A549 (cell line): ENCODE measurements at regions not wholly inside any gene's neighbourhood (a gene's known extent, or its start where the extent isn't known, plus 50 kb on each side); places are given as distances from the start of the nearest gene placed in this dataset.
"Not testable (repeated sequence)": the region's sequence is repeated elsewhere in the genome, so short reads cannot be mapped to it uniquely, and the experiment has no call there.

Experiments used
- ATAC-seq, 2 experiments: fragments of 200-7000 bp in 1 of 2; fragments of >200 bp in 1 of 2; cut with Nextera tagmentation in 1 of 2; cut with Tn5 transposase in 1 of 2; 3 replicates each; pipeline versions ENCODE4 v1.8.0 to v1.9.1; 2018 to 2020; ENCODE audit warnings: mild to moderate bottlenecking in 1 of 2, moderate library complexity in 1 of 2
- CTCF ChIA-PET: fragments of 300-600 bp; sonication (Branson Sonifier 250); formaldehyde crosslinking; extraction: SDS; loops from one replicate; lab custom pipeline; 2021; ENCODE audit warnings: antibody characterized with exemption, inconsistent platforms; lab: Yijun Ruan, JAX
- POLR2A ChIA-PET: fragments of 350-600 bp; formaldehyde crosslinking; extraction: SDS; loops from one replicate; lab custom pipeline; 2021; ENCODE audit warnings: antibody characterized with exemption, inconsistent platforms; lab: Yijun Ruan, JAX
- DNase-seq, 2 experiments: peaks; one replicate each; pipeline versions ENCODE4 v3.0.0 to v3.0.0-alpha.2; 2011 to 2016; ENCODE audit warnings: low read depth in 1 of 2, low spot score in 1 of 2
- FAIRE-seq: peaks from 2 replicates; lab custom pipeline; 2011; peaks lifted over from hg19 to GRCh38; lab: Jason Lieb, UNC
- H3K27ac ChIP-seq, 2 experiments: fragments of >200 bp; sonication (Bioruptor Twin); formaldehyde crosslinking; 3 replicates each; pipeline ENCODE4 v1.5.1; 2016 to 2017
- H3K4me1 ChIP-seq: fragments of >200 bp; sonication (Bioruptor Twin); formaldehyde crosslinking; 3 replicates; pipeline ENCODE4 v1.6.1; 2016
- H3K4me2 ChIP-seq: fragments of >200 bp; sonication (Bioruptor Twin); formaldehyde crosslinking; 3 replicates; pipeline ENCODE4 v1.6.1; 2016
- H3K4me3 ChIP-seq: fragments of >200 bp; sonication (Bioruptor Twin); formaldehyde crosslinking; 3 replicates; pipeline ENCODE4 v1.5.1; 2016
- H3K9me3 ChIP-seq: fragments of >200 bp; sonication (Bioruptor Twin); formaldehyde crosslinking; 3 replicates; pipeline ENCODE4 v1.6.1; 2016
- BHLHE40 ChIP-seq: IDR thresholded peaks from 2 replicates; pipeline ENCODE4 v1.6.1; 2012; ENCODE audit warnings: low read depth, low read length, inconsistent platforms
- E2F6 ChIP-seq: IDR thresholded peaks from 2 replicates; pipeline ENCODE4 v1.6.1; 2012; ENCODE audit warnings: low read depth, borderline replicate concordance
- EHMT2 ChIP-seq: fragments of 200-600 bp; sonication (generic); IDR thresholded peaks from 2 replicates; pipeline ENCODE4 v1.6.1; 2016; ENCODE audit warnings: antibody characterized with exemption, low read depth, mild to moderate bottlenecking, moderate library complexity
- EP300 ChIP-seq, 2 experiments: fragments of >200 bp; sonication (Bioruptor Twin); formaldehyde crosslinking; IDR thresholded peaks; 2 replicates in 1 of 2; 3 replicates in 1 of 2; pipeline ENCODE4 v1.6.1; 2016 to 2017
- FOSB ChIP-seq: fragments of 250-450 bp; sonication (Bioruptor Pico); IDR thresholded peaks from 2 replicates; pipeline ENCODE4 v1.5.0; 2020; ENCODE audit warnings: mild to moderate bottlenecking, moderate library complexity
- FOSL2 ChIP-seq, 2 experiments: fragments of 450-650 bp in 1 of 2; fragments of >200 bp in 1 of 2; sonication (Bioruptor Twin) in 1 of 2; formaldehyde crosslinking; IDR thresholded peaks; 2 replicates each; pipeline versions ENCODE4 v1.5.0 to v1.6.1; 2016 to 2020; ENCODE audit warnings: mild to moderate bottlenecking in 1 of 2, moderate library complexity in 1 of 2
- HDAC2 ChIP-seq: fragments of 200-600 bp; sonication (generic); IDR thresholded peaks from 2 replicates; pipeline ENCODE4 v1.6.1; 2016
- HEYL ChIP-seq: fragments of 250-450 bp; sonication (Bioruptor Pico); IDR thresholded peaks from 2 replicates; pipeline ENCODE4 v1.8.0; 2021; ENCODE audit warnings: mild to moderate bottlenecking, moderate library complexity
- KDM5A ChIP-seq: fragments of 200-600 bp; sonication (generic); IDR thresholded peaks from 2 replicates; pipeline ENCODE4 v1.6.1; 2016; ENCODE audit warnings: antibody characterized with exemption, mild to moderate bottlenecking
- MAX ChIP-seq: IDR thresholded peaks from 2 replicates; pipeline ENCODE4 v1.6.1; 2012
- MAZ ChIP-seq: fragments of 150-350 bp; IDR thresholded peaks from 2 replicates; pipeline ENCODE4 v1.6.1; 2014; ENCODE audit warnings: antibody characterized with exemption, low read depth, low read length, borderline replicate concordance
- MYC ChIP-seq: IDR thresholded peaks from 2 replicates; pipeline ENCODE4 v1.6.1; 2012; ENCODE audit warnings: mild to moderate bottlenecking, inconsistent platforms, low read length, improper control_type of control experiment, borderline replicate concordance
- NFE2L2 ChIP-seq: fragments of 150-350 bp; conservative IDR thresholded peaks from 2 replicates; pipeline ENCODE4 v1.6.1; 2014; ENCODE audit warnings: low read length
- RAD21 ChIP-seq, 2 experiments: fragments of >200 bp in 1 of 2; sonication (Bioruptor Twin) in 1 of 2; formaldehyde crosslinking in 1 of 2; IDR thresholded peaks in 1 of 2; conservative IDR thresholded peaks in 1 of 2; 2 replicates in 1 of 2; 3 replicates in 1 of 2; pipeline ENCODE4 v1.6.1; 2012 to 2018; ENCODE audit warnings: inconsistent platforms in 1 of 2
- REST ChIP-seq: fragments of 200-600 bp; sonication (generic); IDR thresholded peaks from 2 replicates; pipeline ENCODE4 v1.6.1; 2016; ENCODE audit warnings: antibody characterized with exemption, mild to moderate bottlenecking, moderate library complexity
- TFCP2L1 ChIP-seq: fragments of 250-450 bp; sonication (Bioruptor Pico); IDR thresholded peaks from 2 replicates; pipeline ENCODE4 v1.5.0; 2021; ENCODE audit warnings: mild to moderate bottlenecking
- ZFP36 ChIP-seq: fragments of 450-650 bp; IDR thresholded peaks from 2 replicates; pipeline ENCODE4 v1.6.1; 2014; ENCODE audit warnings: borderline replicate concordance; ENCODE audit not compliant: partially characterized antibody
- ZSCAN20 ChIP-seq: fragments of 250-450 bp; sonication (Bioruptor Pico); IDR thresholded peaks from 2 replicates; pipeline ENCODE4 v1.8.0; 2022; ENCODE audit warnings: mild to moderate bottlenecking, moderate library complexity
- WGBS: methylation state at CpG from one replicate; pipeline ENCODE4 v1.1.6; 2017; ENCODE audit errors: missing lambda C conversion rate; 5-methylcytosine and 5-hydroxymethylcytosine counted together
- TF ChIP-seq, protein P1 (sequence below): fragments of >200 bp; sonication (Bioruptor Twin); formaldehyde crosslinking; IDR thresholded peaks from 3 replicates; pipeline ENCODE4 v1.5.1; 2016
- TF ChIP-seq, protein P2 (sequence below): fragments of 250-450 bp; sonication (Bioruptor Pico); IDR thresholded peaks from 2 replicates; pipeline ENCODE4 v1.5.0; 2021; ENCODE audit warnings: mild to moderate bottlenecking, moderate library complexity, borderline replicate concordance

GRCh38 chr11:109677231-109677630 is 255.2 kb downstream of the C11orf87 start:
- no peak overlapping the region for H3K4me3 ChIP-seq
- CTCF ChIA-PET: no interaction called here
- no peak for FAIRE-seq

GRCh38 chr11:109677876-109678275 is 255.9 kb downstream of the C11orf87 start:
- no peak for ATAC-seq
- FAIRE-seq: no peak
- Histone ChIP-seq H3K4me2 (no peak overlapping the region), H3K27ac (no peak overlapping the region), H3K4me1 (no peaks in the 10 kb centered on the region), H3K9me3 (no peaks in the 10 kb centered on the region), H3K4me3 (no peak overlapping the region)
- TF ChIP-seq RAD21 (conservative IDR thresholded peaks at IDR 0.05 in 1 of 2, IDR thresholded peaks at IDR 0.05 in 1 of 2) (no peak), E2F6 (no peak), EP300 (IDR thresholded peaks at IDR 0.05) (no peak), BHLHE40 (no peak), MAX (no peak), REST (no peak), FOSL2 (IDR thresholded peaks at IDR 0.05) (no peak), FOSL2 (CRISPR knock-in tag; IDR thresholded peaks at IDR 0.05) (no peak), HDAC2 (no peak)
- TF ChIP-seq, protein P1, sequence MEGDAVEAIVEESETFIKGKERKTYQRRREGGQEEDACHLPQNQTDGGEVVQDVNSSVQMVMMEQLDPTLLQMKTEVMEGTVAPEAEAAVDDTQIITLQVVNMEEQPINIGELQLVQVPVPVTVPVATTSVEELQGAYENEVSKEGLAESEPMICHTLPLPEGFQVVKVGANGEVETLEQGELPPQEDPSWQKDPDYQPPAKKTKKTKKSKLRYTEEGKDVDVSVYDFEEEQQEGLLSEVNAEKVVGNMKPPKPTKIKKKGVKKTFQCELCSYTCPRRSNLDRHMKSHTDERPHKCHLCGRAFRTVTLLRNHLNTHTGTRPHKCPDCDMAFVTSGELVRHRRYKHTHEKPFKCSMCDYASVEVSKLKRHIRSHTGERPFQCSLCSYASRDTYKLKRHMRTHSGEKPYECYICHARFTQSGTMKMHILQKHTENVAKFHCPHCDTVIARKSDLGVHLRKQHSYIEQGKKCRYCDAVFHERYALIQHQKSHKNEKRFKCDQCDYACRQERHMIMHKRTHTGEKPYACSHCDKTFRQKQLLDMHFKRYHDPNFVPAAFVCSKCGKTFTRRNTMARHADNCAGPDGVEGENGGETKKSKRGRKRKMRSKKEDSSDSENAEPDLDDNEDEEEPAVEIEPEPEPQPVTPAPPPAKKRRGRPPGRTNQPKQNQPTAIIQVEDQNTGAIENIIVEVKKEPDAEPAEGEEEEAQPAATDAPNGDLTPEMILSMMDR: no peak
- CTCF ChIA-PET: no interaction called here
- POLR2A ChIA-PET: no interaction called here
- DNase-seq: no peak

More at GRCh38 chr11:109677231-109677630, 255.2 kb downstream of the C11orf87 start:
- POLR2A ChIA-PET: no interaction called here
- H3K4me2 ChIP-seq: no peak overlapping the region
- no peaks in the 10 kb centered on the region for H3K4me1 ChIP-seq
- H3K9me3 ChIP-seq: no peaks in the 10 kb centered on the region
- no peak overlapping the region for H3K27ac ChIP-seq
- ATAC-seq (no peak), DNase-seq (no peak)
- no peak for TF ChIP-seq FOSB
- TF ChIP-seq, protein P2, sequence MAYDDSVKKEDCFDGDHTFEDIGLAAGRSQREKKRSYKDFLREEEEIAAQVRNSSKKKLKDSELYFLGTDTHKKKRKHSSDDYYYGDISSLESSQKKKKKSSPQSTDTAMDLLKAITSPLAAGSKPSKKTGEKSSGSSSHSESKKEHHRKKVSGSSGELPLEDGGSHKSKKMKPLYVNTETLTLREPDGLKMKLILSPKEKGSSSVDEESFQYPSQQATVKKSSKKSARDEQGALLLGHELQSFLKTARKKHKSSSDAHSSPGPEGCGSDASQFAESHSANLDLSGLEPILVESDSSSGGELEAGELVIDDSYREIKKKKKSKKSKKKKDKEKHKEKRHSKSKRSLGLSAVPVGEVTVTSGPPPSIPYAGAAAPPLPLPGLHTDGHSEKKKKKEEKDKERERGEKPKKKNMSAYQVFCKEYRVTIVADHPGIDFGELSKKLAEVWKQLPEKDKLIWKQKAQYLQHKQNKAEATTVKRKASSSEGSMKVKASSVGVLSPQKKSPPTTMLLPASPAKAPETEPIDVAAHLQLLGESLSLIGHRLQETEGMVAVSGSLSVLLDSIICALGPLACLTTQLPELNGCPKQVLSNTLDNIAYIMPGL: no peak
- TF ChIP-seq MYC: no peak
- no peak for TF ChIP-seq ZFP36
- TF ChIP-seq HEYL: no peak
- TF ChIP-seq ZSCAN20 (CRISPR knock-in tag): no peak

DNA sequence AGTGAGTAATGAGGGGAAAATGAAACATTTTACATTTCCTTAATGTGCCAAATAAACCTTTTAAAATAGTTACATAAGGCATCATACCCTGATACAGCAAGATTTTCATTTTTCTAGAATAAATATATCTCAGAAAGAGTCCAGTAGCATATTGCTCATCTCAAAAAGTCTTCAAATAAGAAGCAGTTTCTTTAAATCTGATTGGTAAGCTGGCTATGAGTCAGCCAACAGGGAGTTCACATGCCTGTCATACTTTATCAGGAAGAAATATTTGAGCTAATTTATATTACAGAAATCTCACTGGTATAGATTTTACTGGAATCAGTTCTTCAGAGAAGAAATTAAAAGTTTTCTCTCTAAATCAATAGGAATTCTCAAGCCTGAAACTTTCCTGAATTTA is 258.1 kb downstream of the C11orf87 start:
- no peak for TF ChIP-seq TFCP2L1 (CRISPR knock-in tag)
- no peak for TF ChIP-seq MAZ
- no peak for TF ChIP-seq NFE2L2
- TF ChIP-seq KDM5A: no peak
- TF ChIP-seq HDAC2: no peak
- TF ChIP-seq EHMT2: no peak
- FAIRE-seq: no peak
- Histone ChIP-seq H3K4me3 (no peak overlapping the region), H3K27ac (no peak overlapping the region), H3K4me2 (no peak overlapping the region), H3K9me3 (no peaks in the 10 kb centered on the region), H3K4me1 (no peaks in the 10 kb centered on the region)
- no peak for ATAC-seq
- no peak for DNase-seq
- ChIA-PET CTCF (interaction anchor here (1.1 kb wide), 1 partner anchor 17 kb away, joined by 4 read pairs; no protein-coding TSS in a partner anchor), POLR2A (no interaction called here)

GRCh38 chr11:109682788-109683187 is 260.8 kb downstream of the C11orf87 start:
- H3K4me2 ChIP-seq, CTCF ChIA-PET, H3K27ac ChIP-seq, H3K4me1 ChIP-seq, H3K4me3 ChIP-seq, H3K9me3 ChIP-seq, DNase-seq, ATAC-seq, FAIRE-seq, POLR2A ChIA-PET: not testable (repeated sequence)
- WGBS: 90% methylated on average over 1 of the region's 1 CpG
